KMS-11 (cell line): ENCODE measurements at regions not wholly inside any gene's neighbourhood (a gene's known extent, or its start where the extent isn't known, plus 50 kb on each side); places are given as distances from the start of the nearest gene placed in this dataset.

Experiments used
- H2AFZ ChIP-seq: fragments of 200-600 bp; sonication (generic); 2 replicates; pipeline ENCODE4 v1.6.1; 2016; ENCODE audit warnings: antibody characterized with exemption, mixed run types, low read depth
- H3K27ac ChIP-seq: fragments of 200-600 bp; sonication (generic); 2 replicates; pipeline ENCODE4 v1.6.1; 2016; ENCODE audit warnings: mild to moderate bottlenecking, mixed run types
- H3K27me3 ChIP-seq: fragments of 200-600 bp; sonication (generic); 2 replicates; pipeline ENCODE4 v1.6.1; 2017; ENCODE audit warnings: mild to moderate bottlenecking, low read depth, mixed run types, moderate library complexity; ENCODE audit not compliant: insufficient read depth
- H3K36me3 ChIP-seq: fragments of 200-600 bp; sonication (generic); 2 replicates; pipeline ENCODE4 v1.6.1; 2017; ENCODE audit warnings: mild to moderate bottlenecking, mixed run types; ENCODE audit not compliant: insufficient read depth
- H3K4me1 ChIP-seq: fragments of 200-600 bp; sonication (generic); 2 replicates; pipeline ENCODE4 v1.6.1; 2016; ENCODE audit warnings: mild to moderate bottlenecking, low read depth, mixed run types; ENCODE audit not compliant: poor library complexity, severe bottlenecking
- H3K4me2 ChIP-seq: fragments of 200-600 bp; sonication (generic); 2 replicates; pipeline ENCODE4 v1.7.0; 2016; ENCODE audit warnings: mild to moderate bottlenecking, mixed run types
- H3K4me3 ChIP-seq: fragments of 200-600 bp; sonication (generic); IDR thresholded peaks from 2 replicates; pipeline ENCODE4 v1.6.1; 2017; ENCODE audit warnings: low read depth, low read length, mixed read lengths; ENCODE audit not compliant: insufficient read depth
- H3K79me2 ChIP-seq: fragments of 200-600 bp; sonication (generic); 2 replicates; pipeline ENCODE4 v1.6.1; 2016; ENCODE audit warnings: low read depth, mixed run types; ENCODE audit not compliant: insufficient read depth
- H3K9ac ChIP-seq: fragments of 200-600 bp; sonication (generic); 2 replicates; pipeline ENCODE4 v1.6.1; 2016; ENCODE audit warnings: mild to moderate bottlenecking, mixed run types
- H4K20me1 ChIP-seq: fragments of 200-600 bp; sonication (generic); 2 replicates; pipeline ENCODE4 v1.6.1; 2016; ENCODE audit warnings: mild to moderate bottlenecking, mixed run types; ENCODE audit not compliant: insufficient read depth
- TF ChIP-seq, protein P1 (sequence below): fragments of 200-600 bp; sonication (generic); conservative IDR thresholded peaks from 2 replicates; pipeline ENCODE4 v1.6.1; 2017; ENCODE audit warnings: low read depth, mild to moderate bottlenecking, antibody characterized with exemption, low read length, moderate library complexity, mixed read lengths

DNA sequence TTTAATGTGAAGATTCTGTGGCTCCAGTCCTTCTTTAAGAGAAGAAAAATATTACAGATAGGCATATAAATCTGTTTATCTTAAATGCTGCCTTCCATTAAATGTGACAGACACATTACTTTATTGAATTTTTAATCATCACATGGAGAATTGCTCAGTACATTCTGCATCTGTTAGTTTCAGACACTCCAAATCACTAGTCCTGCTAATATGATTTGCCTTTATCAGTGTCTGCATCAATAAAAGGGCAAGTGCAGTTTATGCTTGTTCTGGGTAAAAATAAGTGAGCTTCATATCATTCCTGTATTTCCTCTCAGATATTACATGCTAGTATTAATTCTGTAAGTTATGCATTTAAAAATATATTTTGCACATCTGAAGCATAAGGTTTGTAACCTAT, 666.4 kb downstream of the TECRL start:
- TF ChIP-seq, protein P1, sequence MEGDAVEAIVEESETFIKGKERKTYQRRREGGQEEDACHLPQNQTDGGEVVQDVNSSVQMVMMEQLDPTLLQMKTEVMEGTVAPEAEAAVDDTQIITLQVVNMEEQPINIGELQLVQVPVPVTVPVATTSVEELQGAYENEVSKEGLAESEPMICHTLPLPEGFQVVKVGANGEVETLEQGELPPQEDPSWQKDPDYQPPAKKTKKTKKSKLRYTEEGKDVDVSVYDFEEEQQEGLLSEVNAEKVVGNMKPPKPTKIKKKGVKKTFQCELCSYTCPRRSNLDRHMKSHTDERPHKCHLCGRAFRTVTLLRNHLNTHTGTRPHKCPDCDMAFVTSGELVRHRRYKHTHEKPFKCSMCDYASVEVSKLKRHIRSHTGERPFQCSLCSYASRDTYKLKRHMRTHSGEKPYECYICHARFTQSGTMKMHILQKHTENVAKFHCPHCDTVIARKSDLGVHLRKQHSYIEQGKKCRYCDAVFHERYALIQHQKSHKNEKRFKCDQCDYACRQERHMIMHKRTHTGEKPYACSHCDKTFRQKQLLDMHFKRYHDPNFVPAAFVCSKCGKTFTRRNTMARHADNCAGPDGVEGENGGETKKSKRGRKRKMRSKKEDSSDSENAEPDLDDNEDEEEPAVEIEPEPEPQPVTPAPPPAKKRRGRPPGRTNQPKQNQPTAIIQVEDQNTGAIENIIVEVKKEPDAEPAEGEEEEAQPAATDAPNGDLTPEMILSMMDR = no peak
- no peaks in the 10 kb centered on the region for H3K4me1 ChIP-seq
- no peak overlapping the region for H3K4me3 ChIP-seq
- H3K27me3 ChIP-seq = no peaks in the 10 kb centered on the region
- no peaks in the 10 kb centered on the region for H3K36me3 ChIP-seq
- H3K79me2 ChIP-seq = no peaks in the 10 kb centered on the region
- H2AFZ ChIP-seq = no peak overlapping the region
- no peak overlapping the region for H3K4me2 ChIP-seq
- no peaks in the 10 kb centered on the region for H4K20me1 ChIP-seq
- H3K27ac ChIP-seq = no peak overlapping the region
- no peak overlapping the region for H3K9ac ChIP-seq

DNA sequence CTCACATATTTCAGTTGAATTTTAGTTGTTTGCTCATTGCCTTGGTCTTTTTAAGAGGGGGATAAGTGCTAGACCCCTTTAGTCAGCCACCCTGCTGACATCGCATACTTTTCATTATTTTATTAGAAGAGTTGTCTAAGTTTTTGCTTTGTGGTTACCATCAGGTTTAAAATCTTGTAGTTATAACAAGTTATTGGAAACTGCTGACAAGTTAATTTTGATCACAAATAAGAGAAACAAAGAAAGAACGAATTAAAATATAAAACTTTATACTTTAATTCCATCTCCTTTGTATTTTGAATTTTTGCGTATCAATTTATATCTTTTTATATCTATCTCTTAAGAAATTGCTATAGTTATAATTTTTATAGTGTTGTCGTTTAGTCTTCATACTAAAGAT, 679.7 kb downstream of the TECRL start:
- no peak overlapping the region for H2AFZ ChIP-seq
- H3K27ac ChIP-seq = no peak overlapping the region
- H4K20me1 ChIP-seq = no peaks in the 10 kb centered on the region
- TF ChIP-seq, protein P1 = no peak
- H3K4me3 ChIP-seq = no peak overlapping the region
- no peak overlapping the region for H3K4me2 ChIP-seq
- H3K79me2 ChIP-seq = no peaks in the 10 kb centered on the region
- H3K4me1 ChIP-seq = no peaks in the 10 kb centered on the region
- H3K27me3 ChIP-seq = no peaks in the 10 kb centered on the region
- H3K9ac ChIP-seq = no peak overlapping the region
- no peaks in the 10 kb centered on the region for H3K36me3 ChIP-seq

DNA sequence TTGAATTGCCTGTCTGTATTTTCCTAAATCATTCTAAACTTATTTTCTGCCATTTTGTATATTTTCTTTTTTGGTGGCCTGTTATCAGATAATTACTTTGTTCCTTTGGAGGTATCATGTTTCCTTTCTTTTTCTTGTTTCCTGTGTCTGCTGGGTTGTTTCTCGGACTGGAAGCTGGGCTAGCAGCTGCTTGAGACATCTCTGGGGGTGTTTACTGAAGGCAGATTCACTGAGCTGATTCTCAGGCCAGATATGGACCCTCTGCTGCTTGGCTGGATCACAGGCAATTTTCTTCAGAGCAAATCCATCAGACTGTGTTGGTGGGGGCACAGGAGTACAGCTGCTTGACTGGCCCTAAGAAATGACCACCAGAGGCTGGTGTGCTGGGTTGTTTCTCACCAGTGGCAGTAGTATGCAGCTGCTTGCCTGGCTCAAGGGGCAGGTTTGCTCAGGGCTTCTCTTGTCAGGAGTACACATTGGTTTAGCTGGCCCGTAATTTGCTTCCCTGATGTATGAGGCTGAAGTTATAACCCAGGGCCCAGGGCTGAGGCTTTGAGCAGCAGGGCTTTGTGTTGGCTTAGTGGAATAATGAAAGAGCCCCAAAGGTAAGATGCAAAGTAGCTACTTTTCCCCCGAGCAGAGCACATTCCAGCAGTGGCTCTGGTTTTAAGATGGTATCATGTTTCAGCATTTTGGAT, 680.6 kb downstream of the TECRL start:
- no peak overlapping the region; the same call in 1 of the 2 replicates for H3K4me2 ChIP-seq
- no peak overlapping the region for H3K9ac ChIP-seq
- peak overlapping the region; percentile 22 for H3K27ac ChIP-seq
- peak overlapping the region; percentile 38; the same call in 1 of the 2 replicates for H2AFZ ChIP-seq
- H3K4me3 ChIP-seq = no peak overlapping the region
- no peaks in the 10 kb centered on the region for H3K36me3 ChIP-seq
- no peaks in the 10 kb centered on the region for H4K20me1 ChIP-seq
- no peaks in the 10 kb centered on the region for H3K27me3 ChIP-seq
- TF ChIP-seq, protein P1 = no peak
- H3K4me1 ChIP-seq = no peaks in the 10 kb centered on the region
- no peaks in the 10 kb centered on the region for H3K79me2 ChIP-seq

- Histone ChIP-seq H3K4me1 (peaks cover 7% of the 10 kb centered on the region), H3K36me3 (no peaks in the 10 kb centered on the region), H3K4me2 (no peak overlapping the region), H3K4me3 (no peak overlapping the region), H3K27ac (no peak overlapping the region), H3K27me3 (no peaks in the 10 kb centered on the region), H4K20me1 (no peaks in the 10 kb centered on the region), H3K9ac (no peak overlapping the region), H3K79me2 (no peaks in the 10 kb centered on the region), H2AFZ (no peak overlapping the region)
- TF ChIP-seq, protein P1 = peak; percentile 59
Measured at GRCh38 chr4:63717384-63717783, 691.9 kb downstream of the TECRL start.
